Nephron progenitor cell (in vitro differentiated cells): ENCODE measurements at regions not wholly inside any gene's neighbourhood (a gene's known extent, or its start where the extent isn't known, plus 50 kb on each side); places are given as distances from the start of the nearest gene placed in this dataset.

Experiments used
- DNase-seq: peaks from one replicate; pipeline ENCODE4 v3.0.0; 2021
- H3K27ac Mint-ChIP-seq: 2 replicates; pipeline ENCODE4 v1.8.0; 2021; ENCODE audit warnings: mild to moderate bottlenecking, moderate library complexity, mixed read lengths
- H3K27me3 Mint-ChIP-seq: 2 replicates; pipeline ENCODE4 v1.8.0; 2021; ENCODE audit warnings: mild to moderate bottlenecking, low read depth, mixed read lengths; ENCODE audit not compliant: poor library complexity
- H3K36me3 Mint-ChIP-seq: 2 replicates; pipeline ENCODE4 v1.8.0; 2021; ENCODE audit warnings: low read depth, mixed read lengths
- H3K4me1 Mint-ChIP-seq: 2 replicates; pipeline ENCODE4 v1.8.0; 2021; ENCODE audit warnings: mixed read lengths
- H3K4me3 Mint-ChIP-seq: 2 replicates; pipeline ENCODE4 v1.8.0; 2021; ENCODE audit warnings: mild to moderate bottlenecking, moderate library complexity, mixed read lengths
- H3K9me3 Mint-ChIP-seq: 2 replicates; pipeline ENCODE4 v1.8.0; 2021; ENCODE audit warnings: mild to moderate bottlenecking, moderate library complexity, mixed read lengths
- TF ChIP-seq, protein P1 (sequence below): fragments of 200-600 bp; sonication (generic); IDR thresholded peaks from 2 replicates; pipeline ENCODE4 v1.5.0; 2021; ENCODE audit warnings: antibody characterized with exemption

DNA sequence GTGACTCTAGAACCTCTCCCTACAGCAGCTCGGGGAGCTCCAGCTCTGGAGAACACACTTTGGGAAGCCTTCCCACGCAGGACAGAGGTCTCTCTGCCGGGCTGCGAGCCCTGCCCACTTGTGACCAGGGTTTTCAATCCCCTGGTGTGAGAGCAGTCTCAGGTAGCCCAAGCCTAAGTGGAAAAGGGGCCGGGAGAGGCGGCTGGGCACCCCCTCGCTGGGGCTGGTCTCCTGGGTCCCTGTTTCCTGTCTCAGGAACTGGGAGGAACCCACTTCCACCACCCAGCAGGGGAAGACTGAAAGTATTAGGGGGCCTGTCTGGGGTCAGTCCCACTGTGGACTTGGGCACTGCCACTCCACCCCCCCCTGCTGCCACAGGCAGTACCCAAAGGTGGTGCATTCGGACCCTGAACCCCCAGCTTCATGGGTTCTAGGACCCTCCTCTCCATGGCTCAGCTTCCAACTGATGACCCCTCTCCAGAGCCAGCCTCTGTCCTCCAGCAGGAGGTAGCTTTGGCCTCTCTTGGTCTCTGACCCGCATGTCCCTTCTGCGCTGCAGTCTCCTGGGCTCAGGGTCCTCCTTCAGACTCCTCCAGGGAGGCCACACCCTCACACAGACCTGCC is 70.0 kb downstream of the RRM2 start:
- no peak overlapping the region for H3K27ac Mint-ChIP-seq
- peaks cover 17% of the 10 kb centered on the region for H3K36me3 Mint-ChIP-seq
- peaks cover 3% of the 10 kb centered on the region for H3K27me3 Mint-ChIP-seq
- DNase-seq, result no peak
- TF ChIP-seq, protein P1, sequence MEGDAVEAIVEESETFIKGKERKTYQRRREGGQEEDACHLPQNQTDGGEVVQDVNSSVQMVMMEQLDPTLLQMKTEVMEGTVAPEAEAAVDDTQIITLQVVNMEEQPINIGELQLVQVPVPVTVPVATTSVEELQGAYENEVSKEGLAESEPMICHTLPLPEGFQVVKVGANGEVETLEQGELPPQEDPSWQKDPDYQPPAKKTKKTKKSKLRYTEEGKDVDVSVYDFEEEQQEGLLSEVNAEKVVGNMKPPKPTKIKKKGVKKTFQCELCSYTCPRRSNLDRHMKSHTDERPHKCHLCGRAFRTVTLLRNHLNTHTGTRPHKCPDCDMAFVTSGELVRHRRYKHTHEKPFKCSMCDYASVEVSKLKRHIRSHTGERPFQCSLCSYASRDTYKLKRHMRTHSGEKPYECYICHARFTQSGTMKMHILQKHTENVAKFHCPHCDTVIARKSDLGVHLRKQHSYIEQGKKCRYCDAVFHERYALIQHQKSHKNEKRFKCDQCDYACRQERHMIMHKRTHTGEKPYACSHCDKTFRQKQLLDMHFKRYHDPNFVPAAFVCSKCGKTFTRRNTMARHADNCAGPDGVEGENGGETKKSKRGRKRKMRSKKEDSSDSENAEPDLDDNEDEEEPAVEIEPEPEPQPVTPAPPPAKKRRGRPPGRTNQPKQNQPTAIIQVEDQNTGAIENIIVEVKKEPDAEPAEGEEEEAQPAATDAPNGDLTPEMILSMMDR, result no peak
- H3K9me3 Mint-ChIP-seq, result no peaks in the 10 kb centered on the region
- peaks cover 27% of the 10 kb centered on the region for H3K4me1 Mint-ChIP-seq
- H3K4me3 Mint-ChIP-seq, result no peak overlapping the region

DNA sequence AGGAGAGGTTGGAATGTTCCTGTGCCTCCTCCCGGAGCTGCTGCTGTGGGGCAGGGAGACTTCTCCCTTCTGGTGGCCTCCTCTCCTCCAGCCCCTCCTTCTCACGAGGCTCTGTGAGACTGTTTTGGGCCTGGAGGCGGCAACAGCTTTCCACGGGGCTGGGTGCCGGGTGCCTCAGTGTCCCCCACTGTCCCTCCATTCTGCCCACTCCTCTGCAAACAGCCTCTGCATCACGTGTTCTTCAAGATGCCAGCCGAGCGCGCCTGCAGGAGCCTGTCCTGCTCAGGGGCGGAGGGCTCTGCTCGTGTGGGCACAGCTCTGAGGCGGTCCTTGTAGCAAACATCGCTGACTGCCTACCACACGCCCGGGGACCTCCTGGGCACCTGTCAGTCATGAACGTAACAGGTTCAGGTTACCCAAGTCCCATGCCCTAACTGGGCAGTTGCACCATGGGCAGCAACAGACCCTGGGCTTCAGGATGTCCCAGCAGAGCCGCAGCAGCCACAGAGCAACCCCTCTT is 70.8 kb downstream of the RRM2 start:
- H3K36me3 Mint-ChIP-seq, result peaks cover 23% of the 10 kb centered on the region
- H3K27me3 Mint-ChIP-seq, result peaks cover 3% of the 10 kb centered on the region
- H3K9me3 Mint-ChIP-seq, result peaks cover 6% of the 10 kb centered on the region
- no peak for DNase-seq
- H3K4me3 Mint-ChIP-seq, result no peak overlapping the region
- TF ChIP-seq, protein P1, result no peak
- peak overlapping the region; percentile 36 for H3K27ac Mint-ChIP-seq
- H3K4me1 Mint-ChIP-seq, result peaks cover 27% of the 10 kb centered on the region

DNA sequence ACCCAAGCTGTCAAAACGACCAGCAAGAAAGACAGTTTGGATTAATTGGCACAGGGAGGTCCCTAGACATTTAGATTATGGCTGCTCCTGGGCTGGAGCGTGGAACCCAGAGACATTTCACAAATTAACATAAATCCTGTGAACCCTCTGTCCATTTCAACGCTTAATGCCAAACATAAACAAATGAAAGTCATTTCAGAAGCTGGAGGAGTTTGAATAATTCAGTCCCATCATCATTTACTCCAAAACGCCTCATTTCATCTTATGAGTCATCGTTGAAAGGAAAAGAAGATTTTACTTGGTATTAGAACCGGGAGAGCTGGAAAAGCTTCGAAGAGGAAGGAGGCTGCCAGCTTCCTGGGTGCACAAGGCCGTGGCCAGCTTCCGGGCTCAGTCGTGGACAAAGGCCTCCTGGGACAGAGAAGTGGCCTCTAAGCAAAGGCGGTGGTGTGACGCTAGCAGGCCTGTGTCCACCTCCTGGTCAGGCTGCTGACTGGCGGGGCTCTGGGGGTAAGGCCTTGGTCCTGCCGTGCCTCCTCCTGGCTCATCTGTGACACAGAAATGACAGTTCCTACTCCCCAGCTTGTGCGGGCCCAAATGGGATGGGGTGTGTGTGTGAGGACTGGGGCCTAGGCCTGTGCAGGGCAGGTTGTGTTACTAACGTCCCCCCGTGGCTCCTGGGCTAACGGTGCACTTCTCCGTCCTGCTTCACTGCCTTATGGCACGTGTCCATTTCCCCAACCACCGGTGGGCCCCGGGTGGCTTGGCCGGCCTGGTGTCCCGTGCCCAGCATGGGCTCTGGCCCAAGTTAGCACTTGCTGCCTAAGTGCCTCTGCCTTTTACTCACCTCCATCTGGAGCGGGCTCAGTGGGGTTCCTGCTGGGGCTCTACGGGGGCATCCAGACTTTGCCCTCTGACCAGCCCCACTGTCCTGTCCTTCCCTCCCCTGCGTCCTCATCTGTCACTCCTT is 71.6 kb downstream of the RRM2 start:
- Mint-ChIP-seq H3K27me3 (peaks cover 3% of the 10 kb centered on the region), H3K27ac (peak overlapping the region; percentile 36), H3K4me1 (peaks cover 27% of the 10 kb centered on the region), H3K4me3 (no peak overlapping the region), H3K36me3 (peaks cover 28% of the 10 kb centered on the region), H3K9me3 (peaks cover 14% of the 10 kb centered on the region)
- TF ChIP-seq, protein P1, result no peak
- no peak for DNase-seq

DNA sequence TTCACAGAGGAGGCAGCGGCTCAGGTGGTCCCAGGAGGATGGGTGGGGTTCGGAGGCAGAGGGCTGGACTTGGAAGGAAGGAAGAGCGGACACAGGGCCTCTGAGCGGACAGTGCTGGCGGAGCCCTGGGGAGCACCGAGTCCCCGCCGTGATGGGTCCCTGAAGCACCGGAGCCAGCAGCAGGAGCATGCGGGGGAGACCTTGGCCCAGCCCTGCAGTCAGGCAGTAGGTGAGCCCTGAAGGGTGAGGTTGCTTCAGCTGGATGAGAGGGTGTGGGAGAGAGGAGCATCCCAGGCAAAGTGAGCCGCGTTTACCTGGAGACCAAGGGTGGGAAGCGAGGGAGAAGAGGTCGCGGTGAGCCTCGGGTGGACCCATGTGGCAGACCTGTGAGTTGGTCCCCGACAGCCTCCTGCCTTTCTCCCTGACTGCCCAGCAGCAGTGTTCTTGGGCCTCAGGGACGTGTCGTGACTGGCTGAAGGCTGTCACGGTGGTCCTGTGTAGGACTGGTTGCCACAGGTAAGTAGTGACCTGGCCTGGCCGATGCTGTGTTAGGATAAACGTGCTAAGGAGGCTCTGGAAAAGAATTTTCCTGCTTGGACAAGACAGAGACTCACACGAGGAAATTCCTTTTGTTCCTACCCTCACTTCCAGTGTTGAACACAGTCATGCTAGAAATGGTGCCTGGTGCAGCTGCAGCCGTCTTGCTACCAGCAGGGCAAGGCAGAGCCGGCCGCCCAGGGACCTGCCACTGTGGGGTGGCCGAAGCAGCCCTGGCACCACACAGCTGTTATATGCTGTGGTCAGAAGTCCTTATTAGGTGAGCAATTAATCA is 73.0 kb downstream of the RRM2 start:
- H3K4me3 Mint-ChIP-seq, result no peak overlapping the region
- peaks cover 19% of the 10 kb centered on the region for H3K36me3 Mint-ChIP-seq
- H3K4me1 Mint-ChIP-seq, result peaks cover 21% of the 10 kb centered on the region
- no peaks in the 10 kb centered on the region for H3K27me3 Mint-ChIP-seq
- no peak for DNase-seq
- peaks cover 16% of the 10 kb centered on the region for H3K9me3 Mint-ChIP-seq
- TF ChIP-seq, protein P1, result no peak
- H3K27ac Mint-ChIP-seq, result peak overlapping the region; percentile 60

DNA sequence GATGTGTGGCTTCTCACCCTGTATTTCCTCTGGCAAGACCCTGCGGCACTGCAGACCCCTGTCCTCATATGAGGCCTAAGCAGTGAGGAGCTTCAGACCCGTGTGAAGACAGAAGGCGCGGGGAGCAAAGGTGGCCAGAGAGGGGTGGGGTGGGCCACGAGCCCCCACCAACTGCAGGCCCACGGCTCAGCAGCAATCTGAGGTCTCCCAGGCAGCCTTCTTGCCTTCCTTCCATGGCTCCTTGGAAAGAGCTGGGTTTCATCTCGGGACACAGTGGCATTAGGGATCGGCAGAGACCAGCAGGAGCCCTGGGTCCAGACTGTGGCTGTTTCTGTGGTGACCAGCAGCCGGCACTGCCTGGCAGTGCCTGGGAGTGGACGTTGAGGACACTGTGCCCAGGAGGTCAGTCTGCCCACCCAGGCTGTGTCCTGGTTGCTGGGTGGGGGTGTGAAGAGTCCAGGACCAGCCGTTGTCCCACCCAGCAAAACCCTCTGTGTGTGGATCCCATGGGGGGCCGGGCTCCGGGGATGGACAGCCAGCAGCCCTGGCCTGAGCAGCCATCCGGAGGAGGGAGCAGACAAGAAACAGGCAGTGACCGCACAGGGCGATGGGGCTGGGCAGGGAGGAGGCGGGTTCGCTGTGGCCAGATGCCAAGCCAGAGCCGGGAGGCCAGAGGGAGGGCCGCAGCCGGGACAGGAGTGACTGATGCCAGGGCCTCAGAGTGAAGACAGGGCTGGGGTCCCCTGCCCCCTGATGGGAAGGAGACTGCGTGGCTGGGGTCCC is 73.8 kb downstream of the RRM2 start:
- no peaks in the 10 kb centered on the region for H3K27me3 Mint-ChIP-seq

More for the DNA sequence above, 73.8 kb downstream of the RRM2 start:
- TF ChIP-seq, protein P1, result no peak
- Mint-ChIP-seq H3K27ac (no peak overlapping the region), H3K9me3 (peaks cover 18% of the 10 kb centered on the region), H3K36me3 (peaks cover 24% of the 10 kb centered on the region), H3K4me1 (peaks cover 14% of the 10 kb centered on the region), H3K4me3 (no peak overlapping the region)
- DNase-seq, result no peak
